Lower lobe of right lung (tissue), 2 donors: ENCODE measurements at regions not wholly inside any gene's neighbourhood (a gene's known extent, or its start where the extent isn't known, plus 50 kb on each side); places are given as distances from the start of the nearest gene placed in this dataset.
"Not testable (repeated sequence)": the region's sequence is repeated elsewhere in the genome, so short reads cannot be mapped to it uniquely, and the experiment has no call there.

ENCODE experiments used
- ATAC-seq, 2 donors: fragments of 200-7000 bp; cut with Tn5 transposase; one replicate each; pipeline ENCODE4 v1.9.1; 2020 to 2022; ENCODE audit warnings: mild to moderate bottlenecking in 2 of 2, moderate library complexity in 2 of 2
- DNase-seq: peaks from one replicate; pipeline ENCODE4 v3.0.0-alpha.2; 2020
- H3K27ac ChIP-seq: fragments of 200-600 bp; one replicate; pipeline ENCODE4 v1.8.0; 2022
- H3K27me3 ChIP-seq: fragments of 200-600 bp; one replicate; pipeline ENCODE4 v1.8.0; 2022; ENCODE audit warnings: low read depth
- H3K36me3 ChIP-seq: fragments of 200-600 bp; one replicate; pipeline ENCODE4 v1.8.0; 2022; ENCODE audit warnings: mild to moderate bottlenecking
- H3K4me1 ChIP-seq: fragments of 200-600 bp; one replicate; pipeline ENCODE4 v1.8.0; 2022
- H3K4me3 ChIP-seq: fragments of 200-600 bp; one replicate; pipeline ENCODE4 v1.8.0; 2022; ENCODE audit warnings: mild to moderate bottlenecking
- H3K9me3 ChIP-seq: fragments of 200-600 bp; one replicate; pipeline ENCODE4 v1.8.0; 2022
- intact Hi-C: fragments of 100-400 bp; cut with DNase I; formaldehyde crosslinking; loops from one replicate; pipeline ENCODE4 v1.11.0; 2022
- TF ChIP-seq, protein P1 (sequence below): fragments of 200-600 bp; IDR thresholded peaks from one replicate; pipeline ENCODE4 v1.8.0; 2022; ENCODE audit warnings: antibody characterized with exemption, mild to moderate bottlenecking
- donor health status: DM: no; HTN: yes; CAD: no; lungs with severe emphysema.

GRCh38 chr16:26857371-26857770 lies 209.4 kb upstream of the C16orf82 start:
- intact Hi-C loops: no loop called here
- ATAC-seq: no peak

DNA sequence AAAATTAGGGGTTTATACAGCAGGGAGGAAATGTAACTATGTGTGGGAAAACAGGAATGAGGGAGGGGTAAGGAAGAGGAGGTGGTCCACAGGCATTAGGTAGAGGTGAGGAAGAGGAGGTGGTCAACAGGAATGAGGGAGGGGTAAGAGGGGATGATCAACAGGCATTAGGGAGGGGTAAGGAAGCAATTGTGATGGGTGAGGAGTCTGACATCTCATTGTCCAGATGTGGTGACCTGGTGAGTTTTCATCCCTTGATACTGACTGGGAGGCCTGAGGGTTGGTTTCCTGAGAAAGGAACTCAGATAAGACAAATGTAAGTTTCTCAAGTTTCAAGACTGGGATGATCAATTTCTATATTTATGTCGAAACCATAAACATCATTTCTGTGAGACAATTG lies 206.2 kb upstream of the C16orf82 start:
- no peak overlapping the region for H3K27ac ChIP-seq
- H3K27me3 ChIP-seq: no peaks in the 10 kb centered on the region
- H3K36me3 ChIP-seq: no peaks in the 10 kb centered on the region
- ATAC-seq (no peak), DNase-seq (no peak)
- peaks cover 15% of the 10 kb centered on the region for H3K9me3 ChIP-seq
- TF ChIP-seq, protein P1, sequence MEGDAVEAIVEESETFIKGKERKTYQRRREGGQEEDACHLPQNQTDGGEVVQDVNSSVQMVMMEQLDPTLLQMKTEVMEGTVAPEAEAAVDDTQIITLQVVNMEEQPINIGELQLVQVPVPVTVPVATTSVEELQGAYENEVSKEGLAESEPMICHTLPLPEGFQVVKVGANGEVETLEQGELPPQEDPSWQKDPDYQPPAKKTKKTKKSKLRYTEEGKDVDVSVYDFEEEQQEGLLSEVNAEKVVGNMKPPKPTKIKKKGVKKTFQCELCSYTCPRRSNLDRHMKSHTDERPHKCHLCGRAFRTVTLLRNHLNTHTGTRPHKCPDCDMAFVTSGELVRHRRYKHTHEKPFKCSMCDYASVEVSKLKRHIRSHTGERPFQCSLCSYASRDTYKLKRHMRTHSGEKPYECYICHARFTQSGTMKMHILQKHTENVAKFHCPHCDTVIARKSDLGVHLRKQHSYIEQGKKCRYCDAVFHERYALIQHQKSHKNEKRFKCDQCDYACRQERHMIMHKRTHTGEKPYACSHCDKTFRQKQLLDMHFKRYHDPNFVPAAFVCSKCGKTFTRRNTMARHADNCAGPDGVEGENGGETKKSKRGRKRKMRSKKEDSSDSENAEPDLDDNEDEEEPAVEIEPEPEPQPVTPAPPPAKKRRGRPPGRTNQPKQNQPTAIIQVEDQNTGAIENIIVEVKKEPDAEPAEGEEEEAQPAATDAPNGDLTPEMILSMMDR: no peak
- H3K4me3 ChIP-seq: no peak overlapping the region
- no peaks in the 10 kb centered on the region for H3K4me1 ChIP-seq
- intact Hi-C loops: no loop called here

More at GRCh38 chr16:26857371-26857770, 209.4 kb upstream of the C16orf82 start:
- Histone ChIP-seq H3K9me3 (peaks cover 15% of the 10 kb centered on the region), H3K4me1 (no peaks in the 10 kb centered on the region), H3K27me3 (no peaks in the 10 kb centered on the region), H3K27ac (no peak overlapping the region), H3K36me3 (no peaks in the 10 kb centered on the region), H3K4me3 (no peak overlapping the region)
- DNase-seq: no peak
- TF ChIP-seq, protein P1: no peak

DNA sequence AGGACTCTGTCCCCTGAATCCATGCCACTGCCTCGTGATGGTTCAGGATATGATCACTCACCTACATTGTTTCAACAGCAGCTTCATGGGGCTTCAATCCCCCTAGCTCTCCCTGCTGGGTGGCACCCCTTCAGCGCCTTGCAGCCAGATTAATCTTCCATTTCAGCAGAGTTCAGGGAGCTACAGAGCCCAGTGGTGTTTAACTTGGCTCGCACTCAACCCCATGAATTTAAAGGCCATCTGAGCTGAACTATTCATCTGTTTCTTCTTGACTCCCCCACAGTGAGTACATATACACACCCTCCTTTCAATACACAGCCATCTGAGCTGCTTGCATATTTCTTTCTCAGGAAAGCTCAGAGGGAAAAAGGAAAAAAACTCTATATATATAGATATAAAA lies 202.8 kb upstream of the C16orf82 start:
- TF ChIP-seq, protein P1: no peak
- H3K27me3 ChIP-seq: no peaks in the 10 kb centered on the region
- no peak for ATAC-seq
- peaks cover 15% of the 10 kb centered on the region for H3K9me3 ChIP-seq
- H3K27ac ChIP-seq: no peak overlapping the region
- DNase-seq: no peak
- no peaks in the 10 kb centered on the region for H3K4me1 ChIP-seq
- H3K4me3 ChIP-seq: no peak overlapping the region
- no peaks in the 10 kb centered on the region for H3K36me3 ChIP-seq
- intact Hi-C loops: no loop called here

GRCh38 chr16:26874318-26874717 lies 192.4 kb upstream of the C16orf82 start:
- H3K4me1 ChIP-seq, H3K4me3 ChIP-seq, H3K9me3 ChIP-seq, DNase-seq, ATAC-seq, intact Hi-C loops, H3K36me3 ChIP-seq, H3K27ac ChIP-seq, H3K27me3 ChIP-seq: not testable (repeated sequence)

DNA sequence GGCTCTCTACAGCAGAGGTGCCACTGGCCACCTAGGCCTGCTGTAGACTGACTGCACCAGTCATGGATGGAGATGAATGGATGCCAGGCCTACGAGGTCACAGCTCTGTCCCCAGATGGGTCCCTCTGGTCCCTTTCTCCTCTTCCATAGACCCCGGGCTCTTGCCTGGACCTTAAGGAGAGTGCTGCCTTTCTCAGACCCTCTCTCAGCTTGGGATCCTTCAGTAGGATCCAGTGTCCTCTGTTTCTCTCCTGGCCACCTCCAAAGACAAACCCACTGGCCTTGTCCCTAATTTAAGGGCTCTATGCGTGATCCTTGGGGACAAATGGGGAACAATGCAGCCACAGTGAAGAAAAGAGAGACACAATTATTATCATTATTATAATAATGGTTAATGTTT lies 189.3 kb upstream of the C16orf82 start:
- Histone ChIP-seq H3K9me3 (no peaks in the 10 kb centered on the region), H3K4me3 (no peak overlapping the region), H3K36me3 (no peaks in the 10 kb centered on the region), H3K27me3 (no peaks in the 10 kb centered on the region), H3K4me1 (no peaks in the 10 kb centered on the region), H3K27ac (no peak overlapping the region)
- DNase-seq (no peak), ATAC-seq (no peak)
- TF ChIP-seq, protein P1: no peak
- intact Hi-C loops: no loop called here

GRCh38 chr16:26885674-26886073 lies 181.1 kb upstream of the C16orf82 start:
- TF ChIP-seq, protein P1: no peak

More at GRCh38 chr16:26885674-26886073, 181.1 kb upstream of the C16orf82 start:
- Histone ChIP-seq H3K4me1 (no peaks in the 10 kb centered on the region), H3K27ac (no peak overlapping the region), H3K36me3 (no peaks in the 10 kb centered on the region), H3K4me3 (no peak overlapping the region), H3K9me3 (no peaks in the 10 kb centered on the region), H3K27me3 (no peaks in the 10 kb centered on the region)
- DNase-seq: no peak
- ATAC-seq: no peak
- intact Hi-C loops: no loop called here
